ENCODE measurements at regions not wholly inside any gene's neighbourhood (a gene's known extent, or its start where the extent isn't known, plus 50 kb on each side); places are given as distances from the start of the nearest gene placed in this dataset.

DNA sequence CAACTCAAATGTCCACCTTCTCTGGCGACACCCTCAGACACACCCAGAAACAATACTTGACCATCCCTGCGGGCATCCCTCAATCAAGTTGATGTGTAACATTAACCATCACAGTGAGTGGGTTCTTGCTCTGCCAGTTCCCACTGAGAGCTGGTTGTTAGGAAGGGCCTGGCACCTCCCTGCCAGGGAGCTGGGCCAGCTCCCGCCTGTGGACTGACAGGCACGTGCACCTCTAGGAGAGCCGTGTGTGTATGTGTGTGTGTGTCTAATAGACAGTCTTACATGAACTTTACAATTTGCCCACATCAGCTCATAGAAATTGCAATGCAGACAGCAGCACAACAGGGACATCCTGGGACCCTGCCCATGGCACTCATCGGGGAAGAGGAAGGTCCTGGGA is 298.7 kb downstream of the SHANK2 start:
- CTCF ChIA-PET = no interaction called here
- DNase-seq (ENCODE audit: extremely low spot score) = no peak
- TF ChIP-seq SUZ12 (IDR thresholded peaks at IDR 0.05) = no peak
- TF ChIP-seq TARDBP (IDR thresholded peaks at IDR 0.05) = no peak
- POLR2A ChIA-PET = no interaction called here

DNA sequence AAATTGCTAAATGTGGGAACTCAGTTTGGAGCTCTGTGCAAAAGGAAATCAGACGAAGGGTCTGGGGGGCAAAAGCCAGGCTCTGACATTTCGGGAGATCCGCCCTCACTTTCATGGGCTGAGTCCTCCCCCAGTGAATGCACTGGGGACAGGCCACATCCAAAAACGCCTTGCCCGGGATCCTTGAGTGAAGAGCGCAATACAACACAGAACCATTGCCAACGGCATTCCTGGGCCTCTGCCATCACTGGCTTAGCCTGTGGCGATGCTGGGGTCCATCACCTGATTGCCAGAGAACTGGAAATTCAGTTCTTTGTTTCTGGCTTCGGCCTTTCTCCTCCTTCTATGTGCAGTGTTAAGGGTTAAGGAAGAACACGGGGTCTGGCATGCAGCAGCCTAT is 297.9 kb downstream of the SHANK2 start:
- ChIA-PET POLR2A (no interaction called here), CTCF (no interaction called here)
- TF ChIP-seq, protein P1, sequence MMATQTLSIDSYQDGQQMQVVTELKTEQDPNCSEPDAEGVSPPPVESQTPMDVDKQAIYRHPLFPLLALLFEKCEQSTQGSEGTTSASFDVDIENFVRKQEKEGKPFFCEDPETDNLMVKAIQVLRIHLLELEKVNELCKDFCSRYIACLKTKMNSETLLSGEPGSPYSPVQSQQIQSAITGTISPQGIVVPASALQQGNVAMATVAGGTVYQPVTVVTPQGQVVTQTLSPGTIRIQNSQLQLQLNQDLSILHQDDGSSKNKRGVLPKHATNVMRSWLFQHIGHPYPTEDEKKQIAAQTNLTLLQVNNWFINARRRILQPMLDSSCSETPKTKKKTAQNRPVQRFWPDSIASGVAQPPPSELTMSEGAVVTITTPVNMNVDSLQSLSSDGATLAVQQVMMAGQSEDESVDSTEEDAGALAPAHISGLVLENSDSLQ (IDR thresholded peaks at IDR 0.05) = no peak
- no peak for TF ChIP-seq BHLHE40 (IDR thresholded peaks at IDR 0.05; ENCODE audit: borderline replicate concordance)
- no peak for TF ChIP-seq HDGF (IDR thresholded peaks at IDR 0.05; ENCODE audit: borderline replicate concordance)
- TF ChIP-seq ELF4 (IDR thresholded peaks at IDR 0.05) = no peak
- TF ChIP-seq L3MBTL2 (conservative IDR thresholded peaks at IDR 0.05) = no peak
- no peak for TF ChIP-seq FOXM1 (IDR thresholded peaks at IDR 0.05; ENCODE audit: borderline replicate concordance)
- no peak for TF ChIP-seq ZNF384 (IDR thresholded peaks at IDR 0.05)
- no peak for TF ChIP-seq SP1 (IDR thresholded peaks at IDR 0.05)
- no peak for TF ChIP-seq FOXA1 (IDR thresholded peaks at IDR 0.05)
- no peak for TF ChIP-seq ARNT (IDR thresholded peaks at IDR 0.05)
- no peak for TF ChIP-seq CTBP1 (IDR thresholded peaks at IDR 0.05; ENCODE audit: borderline replicate concordance)
- no peak for TF ChIP-seq NFRKB (IDR thresholded peaks at IDR 0.05)
- TF ChIP-seq TARDBP (IDR thresholded peaks at IDR 0.05) = no peak
- no peak for TF ChIP-seq FOXK2 (IDR thresholded peaks at IDR 0.05)
- DNase-seq (ENCODE audit: extremely low spot score) = no peak

Measured in HEK293T (cell line).